Hematopoietic multipotent progenitor cell treated with erythropoietin and hydrocortisone succinate and interleukin-3 and kit ligand, for 6 days (in vitro differentiated cells): ENCODE measurements at regions not wholly inside any gene's neighbourhood (a gene's known extent, or its start where the extent isn't known, plus 50 kb on each side); places are given as distances from the start of the nearest gene placed in this dataset.
"Not testable (repeated sequence)": the region's sequence is repeated elsewhere in the genome, so short reads cannot be mapped to it uniquely, and the experiment has no call there.

Experiments used
- DNase-seq: peaks from one replicate; pipeline ENCODE4 v3.0.0-alpha.2; 2015

- no peak for DNase-seq
Observed at GRCh38 chr2:240256704-240257637, 116.5 kb upstream of the OTOS start.

GRCh38 chr2:240257940-240258580 is 117.6 kb upstream of the OTOS start:
- DNase-seq = no peak

GRCh38 chr2:240258685-240259084 is 118.2 kb upstream of the OTOS start:
- no peak for DNase-seq

- DNase-seq = no peak
Observed at GRCh38 chr2:240259201-240259923, 118.9 kb upstream of the OTOS start.

- no peak for DNase-seq
Observed at GRCh38 chr2:240259924-240260529, 119.6 kb upstream of the OTOS start.

GRCh38 chr2:240260664-240261063 is 120.2 kb upstream of the OTOS start:
- DNase-seq = no peak

- not testable (repeated sequence) for DNase-seq
Observed at GRCh38 chr2:240262578-240262977, 122.1 kb upstream of the OTOS start.

- DNase-seq = no peak
Observed at GRCh38 chr2:240269380-240269779, 128.9 kb upstream of the OTOS start.

GRCh38 chr2:240269886-240270285 is 129.4 kb upstream of the OTOS start:
- no peak for DNase-seq

- DNase-seq = no peak
Observed at GRCh38 chr2:240271716-240272341, 131.4 kb upstream of the OTOS start.

GRCh38 chr2:240275386-240275785 is 134.9 kb upstream of the OTOS start:
- DNase-seq = no peak

GRCh38 chr2:240277073-240277806 is 136.8 kb upstream of the OTOS start:
- no peak for DNase-seq

- no peak for DNase-seq
Observed at GRCh38 chr2:240277807-240278522, 137.5 kb upstream of the OTOS start.

GRCh38 chr2:240278661-240279060 is 138.2 kb upstream of the OTOS start:
- no peak for DNase-seq

- no peak for DNase-seq
Observed at GRCh38 chr2:240280621-240281020, 140.2 kb upstream of the OTOS start.

GRCh38 chr2:240284503-240285259 is 144.2 kb upstream of the OTOS start:
- DNase-seq = no peak

GRCh38 chr2:240285725-240286124 is 145.3 kb upstream of the OTOS start:
- no peak for DNase-seq

GRCh38 chr2:240286596-240286995 is 146.1 kb upstream of the OTOS start:
- no peak for DNase-seq

- no peak for DNase-seq
Observed at GRCh38 chr2:240287011-240287410, 146.6 kb upstream of the OTOS start.

- DNase-seq = no peak
Observed at GRCh38 chr2:240287496-240288086, 147.1 kb upstream of the OTOS start.
